Trophoblast cell (in vitro differentiated cells and primary cell): ENCODE measurements at regions not wholly inside any gene's neighbourhood (a gene's known extent, or its start where the extent isn't known, plus 50 kb on each side); places are given as distances from the start of the nearest gene placed in this dataset.

Experiments
- DNase-seq, 2 donors: peaks; one replicate each; pipeline ENCODE4 v3.0.0-alpha.2; 2016
- H2AFZ ChIP-seq: 2 replicates; pipeline ENCODE4 v1.6.1; 2013; ENCODE audit warnings: low read length, moderate library complexity, mild to moderate bottlenecking; ENCODE audit not compliant: insufficient read depth, poor library complexity
- H2AK5ac ChIP-seq: 2 replicates; pipeline ENCODE4 v1.6.1; 2013; ENCODE audit warnings: mild to moderate bottlenecking, low read length
- H2BK120ac ChIP-seq: 2 replicates; pipeline ENCODE4 v1.6.1; 2013; ENCODE audit warnings: low read length, mild to moderate bottlenecking, moderate library complexity; ENCODE audit not compliant: insufficient read depth, poor library complexity
- H2BK12ac ChIP-seq: 2 replicates; pipeline ENCODE4 v1.6.1; 2013; ENCODE audit warnings: mild to moderate bottlenecking, low read length, moderate library complexity
- H2BK5ac ChIP-seq: 2 replicates; pipeline ENCODE4 v1.6.1; 2013; ENCODE audit warnings: low read length, low read depth, moderate library complexity, mild to moderate bottlenecking; ENCODE audit not compliant: poor library complexity
- H3K14ac ChIP-seq: 2 replicates; pipeline ENCODE4 v1.6.1; 2013; ENCODE audit warnings: mild to moderate bottlenecking, low read length
- H3K18ac ChIP-seq: 2 replicates; pipeline ENCODE4 v1.6.1; 2013; ENCODE audit warnings: mild to moderate bottlenecking, low read length
- H3K23ac ChIP-seq: 2 replicates; pipeline ENCODE4 v1.6.1; 2013; ENCODE audit warnings: low read length
- H3K27ac ChIP-seq: 2 replicates; pipeline ENCODE4 v1.5.1; 2013; ENCODE audit warnings: low read depth, mild to moderate bottlenecking, inconsistent platforms, low read length, moderate library complexity
- H3K27me3 ChIP-seq: 2 replicates; pipeline ENCODE4 v1.6.1; 2013; ENCODE audit warnings: inconsistent platforms, mild to moderate bottlenecking, low read length, moderate library complexity; ENCODE audit not compliant: insufficient read depth
- H3K36me3 ChIP-seq, 2 experiments: 1 replicate in 1 of 2; 2 replicates in 1 of 2; pipeline ENCODE4 v1.6.1; 2013; ENCODE audit warnings: low read length in 2 of 2, mild to moderate bottlenecking in 2 of 2, moderate library complexity in 1 of 2; ENCODE audit not compliant: insufficient read depth in 2 of 2, control insufficient read depth in 1 of 2
- H3K4ac ChIP-seq: 2 replicates; pipeline ENCODE4 v1.6.1; 2013; ENCODE audit warnings: low read depth, mild to moderate bottlenecking, low read length, moderate library complexity
- H3K4me1 ChIP-seq, 2 experiments: 1 replicate in 1 of 2; 2 replicates in 1 of 2; pipeline ENCODE4 v1.6.1; 2013; ENCODE audit warnings: low read length in 2 of 2, mild to moderate bottlenecking in 2 of 2, moderate library complexity in 1 of 2; ENCODE audit not compliant: insufficient read depth in 2 of 2, control insufficient read depth in 1 of 2
- H3K4me2 ChIP-seq: 2 replicates; pipeline ENCODE4 v1.6.1; 2013; ENCODE audit warnings: inconsistent platforms, mild to moderate bottlenecking, low read length, moderate library complexity
- H3K4me3 ChIP-seq: 2 replicates; pipeline ENCODE4 v1.5.1; 2013; ENCODE audit warnings: mild to moderate bottlenecking, low read depth, low read length, inconsistent platforms
- H3K79me1 ChIP-seq: one replicate; pipeline ENCODE4 v1.6.1; 2013; ENCODE audit warnings: low read length
- H3K79me2 ChIP-seq: 2 replicates; pipeline ENCODE4 v1.6.1; 2013; ENCODE audit warnings: low read length, mild to moderate bottlenecking; ENCODE audit not compliant: control insufficient read depth, insufficient read depth, poor library complexity
- H3K9ac ChIP-seq: 2 replicates; pipeline ENCODE4 v1.6.1; 2013; ENCODE audit warnings: mild to moderate bottlenecking, low read length
- H3K9me3 ChIP-seq: 2 replicates; pipeline ENCODE4 v1.6.1; 2013; ENCODE audit warnings: low read depth, mild to moderate bottlenecking, control low read depth, inconsistent platforms, low read length; ENCODE audit not compliant: insufficient read depth
- H4K12ac ChIP-seq: 2 replicates; pipeline ENCODE4 v1.6.1; 2013; ENCODE audit warnings: low read depth, mild to moderate bottlenecking, low read length, moderate library complexity
- H4K8ac ChIP-seq: 2 replicates; pipeline ENCODE4 v1.6.1; 2013; ENCODE audit warnings: low read depth, mild to moderate bottlenecking, low read length, moderate library complexity
- H4K91ac ChIP-seq: one replicate; pipeline ENCODE4 v1.6.1; 2013; ENCODE audit warnings: low read depth, mild to moderate bottlenecking, low read length, moderate library complexity
- WGBS: extraction: QIAGEN DNeasy Blood & Tissue Kit; methylation state at CpG from one replicate; pipeline ENCODE4 v1.1.7; 2013; ENCODE audit warnings: missing lambda C conversion rate; ENCODE audit not compliant: insufficient read length, insufficient coverage; ENCODE audit errors: extremely low coverage; 5-methylcytosine and 5-hydroxymethylcytosine counted together

GRCh38 chr5:75907651-75908050 is 175.5 kb upstream of the SV2C start:
- WGBS: no CpG with 5 or more reads among the region's 4 CpGs
- Histone ChIP-seq H3K4ac (no peak overlapping the region), H3K79me2 (no peaks in the 10 kb centered on the region)

GRCh38 chr5:75894482-75894881 is 177.2 kb upstream of the POC5 start:
- Histone ChIP-seq H4K8ac (no peak overlapping the region), H3K79me1 (no peaks in the 10 kb centered on the region), H3K4me1 (no peaks in the 10 kb centered on the region), H3K23ac (no peak overlapping the region), H4K91ac (no peak overlapping the region), H3K27me3 (peaks cover 2% of the 10 kb centered on the region), H3K4me2 (no peak overlapping the region), H3K14ac (no peak overlapping the region), H3K36me3 (no peaks in the 10 kb centered on the region), H3K18ac (no peak overlapping the region), H2BK5ac (no peak overlapping the region), H3K4ac (no peak overlapping the region), H3K9me3 (no peaks in the 10 kb centered on the region), H2BK12ac (no peak overlapping the region), H4K12ac (no peak overlapping the region), H3K9ac (no peak overlapping the region), H2AFZ (no peak overlapping the region), H3K4me3 (no peak overlapping the region), H2AK5ac (no peak overlapping the region), H3K79me2 (no peaks in the 10 kb centered on the region), H3K27ac (no peak overlapping the region), H2BK120ac (no peak overlapping the region)
- DNase-seq: no peak
- WGBS: no CpG with 5 or more reads among the region's 1 CpG

More at GRCh38 chr5:75907651-75908050, 175.5 kb upstream of the SV2C start:
- Histone ChIP-seq H3K27me3 (no peaks in the 10 kb centered on the region), H2AFZ (no peak overlapping the region), H3K23ac (no peak overlapping the region), H3K4me2 (no peak overlapping the region), H4K8ac (no peak overlapping the region), H3K14ac (no peak overlapping the region), H2AK5ac (no peak overlapping the region), H3K9me3 (no peaks in the 10 kb centered on the region), H2BK120ac (no peak overlapping the region), H3K27ac (no peak overlapping the region), H2BK12ac (no peak overlapping the region), H3K18ac (no peak overlapping the region), H3K4me1 (no peaks in the 10 kb centered on the region), H3K4me3 (no peak overlapping the region), H4K91ac (no peak overlapping the region), H4K12ac (no peak overlapping the region), H3K9ac (no peak overlapping the region), H3K36me3 (no peaks in the 10 kb centered on the region), H3K79me1 (no peaks in the 10 kb centered on the region), H2BK5ac (no peak overlapping the region)
- DNase-seq: no peak

GRCh38 chr5:75891736-75892135 is 174.5 kb upstream of the POC5 start:
- no peak overlapping the region for H3K4ac ChIP-seq
- H3K4me3 ChIP-seq: no peak overlapping the region
- no peaks in the 10 kb centered on the region for H3K79me2 ChIP-seq
- H3K9ac ChIP-seq: no peak overlapping the region
- H2AK5ac ChIP-seq: no peak overlapping the region
- no peak overlapping the region for H3K18ac ChIP-seq
- H4K91ac ChIP-seq: no peak overlapping the region
- H2AFZ ChIP-seq: no peak overlapping the region
- H2BK12ac ChIP-seq: no peak overlapping the region
- H3K4me2 ChIP-seq: no peak overlapping the region
- no peaks in the 10 kb centered on the region for H3K79me1 ChIP-seq
- H3K27me3 ChIP-seq: peaks cover 2% of the 10 kb centered on the region
- H3K9me3 ChIP-seq: no peaks in the 10 kb centered on the region
- no peak overlapping the region for H3K14ac ChIP-seq
- H3K36me3 ChIP-seq: no peaks in the 10 kb centered on the region
- H3K4me1 ChIP-seq: no peaks in the 10 kb centered on the region
- WGBS: no CpG with 5 or more reads among the region's 1 CpG
- no peak overlapping the region for H3K27ac ChIP-seq
- H2BK5ac ChIP-seq: no peak overlapping the region
- no peak for DNase-seq
- no peak overlapping the region for H2BK120ac ChIP-seq
- H4K8ac ChIP-seq: no peak overlapping the region
- no peak overlapping the region for H4K12ac ChIP-seq
- H3K23ac ChIP-seq: no peak overlapping the region

- H3K4me1 ChIP-seq: peaks cover 0 to 4% of the 10 kb centered on the region in 2 experiments
- H2AFZ ChIP-seq: no peak overlapping the region
- no peak overlapping the region for H3K9ac ChIP-seq
- no CpG with 5 or more reads among the region's 1 CpG for WGBS
- H3K79me2 ChIP-seq: no peaks in the 10 kb centered on the region
- no peak overlapping the region for H2BK5ac ChIP-seq
- no peak overlapping the region for H4K91ac ChIP-seq
- H2BK12ac ChIP-seq: no peak overlapping the region
- no peak for DNase-seq
- H3K27me3 ChIP-seq: peaks cover 2% of the 10 kb centered on the region
- H4K12ac ChIP-seq: no peak overlapping the region
- no peak overlapping the region for H2AK5ac ChIP-seq
- no peak overlapping the region for H3K18ac ChIP-seq
- no peak overlapping the region for H3K23ac ChIP-seq
- H3K14ac ChIP-seq: no peak overlapping the region
- H3K4ac ChIP-seq: no peak overlapping the region
- H3K27ac ChIP-seq: no peak overlapping the region
- no peak overlapping the region for H3K4me3 ChIP-seq
- no peak overlapping the region for H2BK120ac ChIP-seq
- H3K9me3 ChIP-seq: no peaks in the 10 kb centered on the region
- no peaks in the 10 kb centered on the region for H3K36me3 ChIP-seq
- no peak overlapping the region for H4K8ac ChIP-seq
- H3K79me1 ChIP-seq: no peaks in the 10 kb centered on the region
- H3K4me2 ChIP-seq: no peak overlapping the region
Observed at GRCh38 chr5:75891020-75891419, 173.8 kb upstream of the POC5 start.
